ENCODE measurements at regions not wholly inside any gene's neighbourhood (a gene's known extent, or its start where the extent isn't known, plus 50 kb on each side); places are given as distances from the start of the nearest gene placed in this dataset.

GRCh38 chr11:15874704-15875103 is 481.6 kb downstream of the SOX6 start:
- no peak overlapping the region for H3K27ac ChIP-seq
- TF ChIP-seq ZFX (IDR thresholded peaks at IDR 0.05) (no peak), CTCF (conservative IDR thresholded peaks at IDR 0.05) (no peak)

- TF ChIP-seq ZFX (IDR thresholded peaks at IDR 0.05) = no peak
- no peak for TF ChIP-seq CTCF (conservative IDR thresholded peaks at IDR 0.05)
- H3K27ac ChIP-seq = no peak overlapping the region
Observed at GRCh38 chr11:15875393-15875792, 481.0 kb downstream of the SOX6 start.

- no peak overlapping the region for H3K27ac ChIP-seq
- TF ChIP-seq CTCF (conservative IDR thresholded peaks at IDR 0.05) (no peak), ZFX (IDR thresholded peaks at IDR 0.05) (no peak)
Observed at GRCh38 chr11:15875943-15876342, 480.4 kb downstream of the SOX6 start.

GRCh38 chr11:15878756-15879155 is 477.6 kb downstream of the SOX6 start:
- no peak for TF ChIP-seq ZFX (IDR thresholded peaks at IDR 0.05)
- TF ChIP-seq CTCF (conservative IDR thresholded peaks at IDR 0.05) = no peak
- no peak overlapping the region for H3K27ac ChIP-seq

- TF ChIP-seq ZFX (IDR thresholded peaks at IDR 0.05) (no peak), CTCF (conservative IDR thresholded peaks at IDR 0.05) (no peak)
- no peak overlapping the region for H3K27ac ChIP-seq
Observed at GRCh38 chr11:15880291-15880690, 476.1 kb downstream of the SOX6 start.

GRCh38 chr11:15882876-15883454 is 473.4 kb downstream of the SOX6 start:
- TF ChIP-seq ZFX (IDR thresholded peaks at IDR 0.05) (no peak), CTCF (conservative IDR thresholded peaks at IDR 0.05) (no peak)
- no peak overlapping the region for H3K27ac ChIP-seq

GRCh38 chr11:15883455-15883920 is 472.9 kb downstream of the SOX6 start:
- no peak for TF ChIP-seq ZFX (IDR thresholded peaks at IDR 0.05)
- no peak for TF ChIP-seq CTCF (conservative IDR thresholded peaks at IDR 0.05)
- H3K27ac ChIP-seq = no peak overlapping the region
